CD4-positive, alpha-beta T cell treated with Interleukin-2 at 100 ng/mL for 4 hours (primary cell): ENCODE measurements at regions not wholly inside any gene's neighbourhood (a gene's known extent, or its start where the extent isn't known, plus 50 kb on each side); places are given as distances from the start of the nearest gene placed in this dataset.

Experiments used
- DNase-seq: peaks from one replicate; pipeline ENCODE4 v3.0.0-alpha.2; 2020; ENCODE audit warnings: low spot score

DNA sequence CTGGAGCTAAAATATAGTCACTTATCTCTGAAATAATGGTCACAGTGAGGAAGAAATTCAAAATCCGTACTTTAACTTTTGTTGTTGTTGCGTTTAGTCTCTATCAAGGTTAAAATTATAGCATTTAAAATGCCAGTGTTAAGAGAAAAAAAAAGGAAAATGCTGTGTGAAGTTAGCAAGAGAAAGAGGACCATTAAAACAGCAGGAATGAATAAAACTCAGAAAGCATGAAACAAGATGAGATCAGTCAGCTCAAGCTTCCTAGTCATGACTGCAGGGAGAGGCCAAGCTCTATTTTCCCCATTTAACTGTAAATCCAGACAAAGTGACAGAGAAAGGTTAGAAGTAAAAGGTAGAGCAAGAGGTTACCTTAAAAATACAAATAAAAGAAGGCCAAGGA, 281.7 kb upstream of the ATP5MC3 start:
- DNase-seq: no peak

DNA sequence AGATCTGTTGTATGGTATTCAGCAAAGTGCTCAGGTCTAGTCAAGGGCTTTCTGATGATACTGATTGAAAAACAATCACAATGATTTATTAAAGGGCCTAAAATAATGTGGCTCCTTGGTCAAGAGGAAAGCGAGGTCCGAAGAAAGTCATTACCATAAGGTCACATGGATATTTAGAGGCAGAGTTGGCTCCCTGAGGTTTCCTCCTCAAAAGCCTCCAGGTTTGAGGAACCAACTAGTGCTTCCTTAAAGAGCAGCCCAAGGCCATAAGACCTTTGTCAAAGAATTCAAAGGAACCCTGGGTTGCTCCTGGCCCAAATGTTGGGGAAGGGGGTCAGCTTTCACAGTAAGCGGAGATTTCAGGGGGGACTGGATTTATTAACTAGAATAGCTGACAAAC, 280.7 kb upstream of the ATP5MC3 start:
- DNase-seq: no peak

DNA sequence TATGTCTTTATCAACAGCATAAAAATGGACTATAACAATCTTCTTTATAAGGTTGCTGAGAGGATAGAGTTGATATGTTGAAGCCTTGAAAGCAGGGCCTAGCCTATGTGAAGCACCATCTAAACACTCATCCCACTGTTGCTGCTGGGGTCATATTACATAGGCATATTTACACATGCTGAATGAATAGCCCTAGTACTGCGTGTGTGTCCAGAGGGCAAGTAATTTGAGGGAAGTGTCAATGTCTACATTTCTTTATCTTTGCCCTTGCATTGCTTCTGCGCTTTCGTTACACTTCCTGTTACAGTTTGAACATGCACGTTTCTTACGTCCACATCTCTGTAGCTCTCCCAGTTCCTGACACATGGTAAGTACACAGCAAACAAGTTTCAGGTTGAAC, 280.3 kb upstream of the ATP5MC3 start:
- DNase-seq: no peak

DNA sequence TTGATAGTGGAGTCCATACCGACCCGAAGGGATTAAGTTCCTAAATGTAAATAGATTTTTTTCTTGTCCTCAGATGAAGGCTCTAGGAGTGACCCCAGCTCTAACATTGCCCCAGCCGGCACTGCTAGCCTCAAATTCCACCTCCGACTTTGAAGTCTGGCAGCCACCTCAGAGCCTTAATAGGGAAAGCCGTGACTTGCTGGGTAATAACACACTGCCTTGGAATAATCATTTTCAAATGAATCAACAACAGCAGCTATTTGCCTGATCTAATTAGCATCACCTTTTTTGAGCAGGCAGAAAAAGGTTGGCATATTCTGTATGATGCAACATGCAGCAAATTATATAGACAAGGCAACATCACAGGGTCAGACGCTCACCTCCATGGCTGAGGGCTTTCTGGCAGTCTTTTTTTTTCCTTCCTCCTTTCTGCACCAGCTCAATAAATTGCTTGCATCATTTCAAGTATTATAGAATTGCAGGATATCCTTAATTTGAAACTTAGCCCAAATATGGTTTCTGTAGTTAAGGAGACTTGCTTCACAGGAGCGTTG, 276.5 kb upstream of the ATP5MC3 start:
- DNase-seq: no peak

DNA sequence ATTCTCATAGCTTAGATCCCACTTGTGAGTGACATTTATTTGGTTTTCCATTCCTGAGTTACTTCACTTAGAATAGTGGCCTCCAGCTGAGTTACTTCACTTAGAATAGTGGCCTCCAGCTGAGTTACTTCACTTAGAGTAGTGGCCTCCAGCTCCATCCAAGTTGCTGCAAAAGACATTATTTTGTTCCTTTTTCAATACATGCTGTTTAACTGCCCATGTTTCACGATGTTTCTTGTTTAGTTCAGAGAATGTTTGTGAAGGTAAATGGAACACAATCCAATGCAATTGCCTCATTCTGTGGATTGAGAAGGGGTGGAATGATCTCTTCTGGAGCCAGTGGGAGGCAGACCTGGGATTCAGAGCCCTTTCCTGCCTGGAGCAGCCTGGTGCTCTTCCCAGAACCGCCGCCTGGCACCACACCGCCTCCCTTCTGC, 273.5 kb upstream of the ATP5MC3 start:
- DNase-seq: no peak

DNA sequence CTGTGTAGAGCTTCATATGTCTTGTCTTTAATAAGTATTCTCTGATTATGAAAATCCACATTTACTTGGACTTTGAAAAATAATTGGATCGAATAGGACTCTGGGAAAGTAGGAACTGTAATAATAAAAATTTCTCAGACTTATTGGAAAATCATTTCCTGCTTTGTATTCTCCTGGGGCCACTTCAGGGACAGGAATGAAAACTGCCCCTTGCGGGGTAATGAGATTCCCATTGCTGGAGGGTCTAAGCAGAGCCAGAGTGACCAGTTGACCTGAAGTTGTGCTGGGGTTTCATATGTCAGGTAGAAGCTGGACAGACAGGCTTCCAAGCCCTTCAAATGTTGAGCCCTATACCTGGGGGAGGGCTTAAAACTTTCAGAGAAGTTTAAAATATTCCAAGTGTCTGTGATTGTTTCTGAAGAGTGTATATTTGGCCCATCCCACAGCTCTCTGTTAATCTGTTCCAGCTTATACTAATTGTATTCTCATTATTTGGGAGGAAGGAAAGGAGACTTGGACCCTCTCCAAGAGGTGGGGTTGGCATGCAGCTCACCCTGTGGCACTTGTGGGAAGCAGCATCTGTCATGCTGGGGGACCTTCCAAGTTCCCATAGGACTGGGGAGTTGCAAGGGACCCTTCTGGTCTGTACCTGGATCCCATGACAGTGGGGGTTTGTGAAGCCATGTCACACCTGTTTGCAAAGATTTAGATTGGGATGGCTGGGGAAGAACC, 268.7 kb upstream of the ATP5MC3 start:
- no peak for DNase-seq

DNA sequence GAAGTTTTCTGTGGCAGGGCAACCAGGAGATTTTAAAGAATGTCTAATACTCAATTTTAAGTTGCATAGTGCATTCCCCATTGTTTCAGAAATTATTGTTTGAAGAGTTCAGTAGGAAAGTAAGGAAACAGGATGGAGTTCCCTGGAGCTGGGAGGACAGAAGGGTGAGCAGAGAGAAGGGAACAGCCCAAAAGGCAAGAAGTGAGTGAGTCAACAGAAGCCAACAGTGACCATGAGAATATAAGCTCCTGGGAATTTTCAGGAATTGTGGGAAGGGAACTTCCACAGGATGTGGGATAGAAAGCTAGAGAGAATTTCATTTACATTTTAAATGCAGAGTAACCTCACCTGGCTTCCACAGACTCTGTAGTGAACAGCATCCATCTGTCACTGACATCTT, 268.1 kb upstream of the ATP5MC3 start:
- DNase-seq: no peak

DNA sequence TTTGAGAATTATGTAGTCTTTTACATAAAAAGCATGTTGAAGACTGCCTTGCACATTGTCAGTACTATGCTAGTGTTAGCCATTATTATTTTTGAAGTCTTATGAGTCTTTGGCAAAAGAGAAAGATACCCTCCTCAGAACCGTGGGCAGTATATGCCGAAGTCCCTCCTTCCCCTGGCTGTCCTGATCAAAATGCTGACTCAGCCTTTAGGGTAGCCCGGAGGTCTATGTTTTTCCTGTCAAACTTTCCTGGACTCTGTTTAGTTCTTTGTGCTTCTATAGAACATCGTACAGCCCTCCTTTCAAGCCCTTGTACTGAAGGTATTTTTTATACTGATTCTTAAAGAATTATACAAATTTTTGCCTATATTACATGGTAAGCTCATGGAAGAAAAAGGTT, 264.7 kb upstream of the ATP5MC3 start:
- no peak for DNase-seq

DNA sequence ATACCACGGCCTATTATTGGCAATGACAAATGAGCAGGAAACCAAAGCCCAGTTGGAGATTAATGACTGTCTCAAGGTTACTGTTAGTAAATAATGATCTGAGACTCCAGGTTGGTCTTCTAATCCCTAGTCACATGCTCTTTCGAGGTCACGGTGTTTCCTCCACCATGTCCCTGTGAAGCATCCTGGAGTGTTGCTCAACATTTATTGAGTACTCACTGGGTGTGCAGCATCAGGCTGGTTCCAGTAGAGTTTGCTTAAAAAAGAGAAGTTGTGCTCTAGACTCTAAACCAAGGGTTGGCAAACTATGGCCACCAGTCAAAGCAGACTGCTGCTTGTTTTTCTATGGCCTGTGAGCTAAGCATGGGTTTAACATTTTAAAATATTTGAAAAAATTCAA, 263.8 kb upstream of the ATP5MC3 start:
- no peak for DNase-seq

DNA sequence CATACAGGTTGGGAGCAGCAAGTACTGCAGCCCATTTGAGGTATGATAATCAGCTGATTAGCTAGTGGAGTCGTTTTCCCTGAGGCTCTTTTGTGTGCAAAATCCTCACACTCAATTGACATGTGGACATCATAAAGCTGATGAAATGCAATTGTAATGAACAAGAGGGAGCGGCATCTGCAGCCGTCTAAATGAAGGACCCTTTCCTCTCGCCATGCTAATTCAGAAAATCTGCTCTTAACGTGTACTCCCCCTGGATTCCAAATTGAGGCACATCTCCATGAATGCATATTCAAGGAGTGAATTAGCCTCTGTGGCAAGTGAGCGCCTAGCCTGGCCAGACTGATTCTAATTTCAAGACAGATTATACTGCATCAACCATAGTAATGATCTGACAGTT, 260.9 kb upstream of the ATP5MC3 start:
- DNase-seq: no peak

DNA sequence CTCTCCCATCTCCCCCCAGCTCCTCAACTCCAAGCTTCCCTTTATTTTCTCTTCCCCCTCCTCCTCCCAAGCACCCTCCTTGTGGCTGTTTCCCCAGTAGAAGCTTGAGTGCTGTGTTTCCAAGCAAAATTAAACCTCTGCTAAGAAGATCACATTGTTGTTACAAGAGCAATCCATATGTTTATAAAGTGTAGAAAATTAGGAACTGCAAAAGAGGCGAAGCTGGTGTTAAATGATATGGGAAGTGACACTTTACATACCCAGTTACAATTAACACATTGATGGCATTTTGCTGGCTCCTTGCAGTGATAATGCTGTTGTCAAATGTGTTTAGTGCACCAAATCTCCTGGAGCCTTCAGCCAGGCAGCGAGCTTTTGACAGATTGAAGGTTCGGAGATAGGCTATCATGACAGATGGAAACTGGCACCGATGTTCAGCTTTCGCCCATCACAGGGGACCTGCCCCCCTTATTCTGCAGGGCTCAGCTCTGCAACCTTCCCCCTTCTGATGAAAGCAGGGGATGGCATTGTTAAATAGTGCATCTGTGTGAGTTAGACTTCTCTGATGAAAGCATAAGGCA, 259.8 kb upstream of the ATP5MC3 start:
- DNase-seq: no peak

DNA sequence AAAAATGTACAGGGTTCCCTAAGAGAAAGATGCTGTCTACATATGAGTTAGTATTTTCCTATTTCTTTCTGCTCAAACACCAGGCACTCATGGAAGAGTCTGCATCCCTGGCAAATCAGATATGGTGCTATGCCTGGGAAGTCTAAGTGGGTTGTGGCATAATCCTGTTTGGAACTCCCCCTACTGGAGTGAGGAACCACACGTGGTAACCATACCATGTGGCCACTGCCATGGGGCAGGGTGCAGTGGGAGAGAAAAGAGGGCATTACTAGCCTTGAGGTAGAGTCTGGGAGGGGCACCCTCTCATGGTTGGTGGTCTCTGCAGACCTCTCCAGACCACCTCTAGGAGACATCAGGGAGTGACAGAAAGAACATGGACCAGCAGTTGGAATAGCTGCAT, 257.9 kb upstream of the ATP5MC3 start:
- no peak for DNase-seq

DNA sequence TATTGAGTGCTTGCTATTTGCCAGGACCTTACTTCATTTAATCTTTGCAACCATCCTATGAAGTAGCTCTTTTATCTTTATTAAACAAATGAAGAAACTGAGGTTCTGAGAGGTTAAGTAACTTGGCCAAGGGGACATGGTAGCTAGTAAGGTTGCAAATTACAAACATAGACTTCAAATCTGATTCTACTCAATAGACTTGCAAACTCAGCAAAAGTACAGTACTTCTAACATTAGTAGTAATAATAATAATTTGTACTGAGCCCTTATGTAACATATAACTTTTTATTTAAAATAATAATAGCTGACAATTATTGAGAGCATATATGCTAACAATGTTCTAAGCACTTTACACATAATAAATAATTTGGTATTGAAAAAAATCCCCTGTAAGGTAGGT, 255.7 kb upstream of the ATP5MC3 start:
- no peak for DNase-seq

DNA sequence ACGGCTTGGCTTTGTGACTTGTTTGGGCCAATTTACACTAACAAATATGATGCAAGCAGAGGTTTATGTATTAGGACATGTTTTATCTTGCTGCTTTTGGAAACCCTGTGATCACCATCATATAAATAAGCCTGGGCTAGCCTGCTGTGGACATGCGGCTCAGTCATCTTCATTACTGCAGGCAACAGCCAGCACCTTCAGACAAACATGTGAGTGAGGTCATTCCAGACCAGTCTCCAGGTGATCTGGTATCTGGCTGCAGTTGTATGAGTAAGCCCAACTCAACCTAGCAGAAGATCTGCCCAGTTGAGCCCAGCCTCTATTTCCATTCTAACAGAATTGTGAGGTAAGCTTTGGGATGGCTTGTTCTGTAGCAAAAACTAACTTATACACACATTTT, 254.6 kb upstream of the ATP5MC3 start:
- DNase-seq: no peak

DNA sequence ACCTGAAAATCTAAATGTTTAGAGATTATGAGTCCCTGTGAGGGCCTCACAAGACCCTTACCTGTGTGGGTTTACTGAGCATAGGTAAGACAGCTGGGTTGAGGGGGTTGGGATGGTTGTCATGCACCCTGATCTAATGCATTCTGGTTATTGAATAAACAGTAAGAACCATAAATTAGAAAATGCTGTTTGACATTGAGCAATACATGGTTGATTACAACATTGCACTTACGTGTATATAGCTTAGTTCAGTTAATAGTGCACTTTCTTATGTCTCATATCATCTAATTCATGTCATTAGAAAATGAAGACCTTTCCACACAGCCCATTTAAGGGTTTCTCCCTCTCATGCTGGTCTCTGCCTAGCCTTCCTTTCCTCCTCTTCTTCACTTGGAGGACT, 253.5 kb upstream of the ATP5MC3 start:
- no peak for DNase-seq

DNA sequence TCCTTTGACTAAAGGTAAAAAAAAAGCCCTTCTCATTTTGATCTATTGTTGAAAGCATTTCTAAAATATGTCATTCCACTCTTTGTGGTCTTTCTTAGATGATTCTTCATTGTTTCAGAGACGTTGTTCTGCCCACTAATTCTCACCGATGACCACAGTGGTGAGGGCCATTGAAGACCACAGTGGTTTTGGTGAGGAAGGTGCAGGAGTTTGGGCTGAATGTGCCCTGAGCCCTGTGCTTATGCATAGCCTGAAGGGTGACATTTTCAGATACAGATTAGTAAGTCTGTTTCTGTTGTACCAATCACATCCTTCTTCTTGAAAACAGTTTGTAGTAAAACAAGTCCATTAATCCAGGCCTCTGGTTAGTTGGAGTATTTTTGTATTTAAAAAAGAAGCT, 251.3 kb upstream of the ATP5MC3 start:
- DNase-seq: no peak

DNA sequence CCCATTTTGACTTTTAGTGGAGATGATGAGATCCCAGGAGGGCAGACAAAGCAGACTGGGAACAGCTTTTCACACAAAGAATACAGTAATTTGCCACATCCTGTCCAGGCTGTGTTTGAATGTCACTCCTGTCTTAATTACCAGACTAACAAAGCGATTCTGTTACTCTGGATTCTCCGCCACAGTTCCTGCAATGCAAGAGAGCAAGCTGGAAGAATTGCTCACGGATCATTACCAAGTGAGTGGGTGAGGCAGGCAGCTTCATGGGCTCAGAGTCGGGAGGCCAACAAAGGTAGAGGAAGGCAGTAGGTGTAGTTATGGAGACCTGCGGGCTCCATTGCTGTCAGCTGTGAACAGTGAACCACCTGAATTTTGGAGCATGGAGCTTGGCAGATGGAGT, 250.5 kb upstream of the ATP5MC3 start:
- no peak for DNase-seq

DNA sequence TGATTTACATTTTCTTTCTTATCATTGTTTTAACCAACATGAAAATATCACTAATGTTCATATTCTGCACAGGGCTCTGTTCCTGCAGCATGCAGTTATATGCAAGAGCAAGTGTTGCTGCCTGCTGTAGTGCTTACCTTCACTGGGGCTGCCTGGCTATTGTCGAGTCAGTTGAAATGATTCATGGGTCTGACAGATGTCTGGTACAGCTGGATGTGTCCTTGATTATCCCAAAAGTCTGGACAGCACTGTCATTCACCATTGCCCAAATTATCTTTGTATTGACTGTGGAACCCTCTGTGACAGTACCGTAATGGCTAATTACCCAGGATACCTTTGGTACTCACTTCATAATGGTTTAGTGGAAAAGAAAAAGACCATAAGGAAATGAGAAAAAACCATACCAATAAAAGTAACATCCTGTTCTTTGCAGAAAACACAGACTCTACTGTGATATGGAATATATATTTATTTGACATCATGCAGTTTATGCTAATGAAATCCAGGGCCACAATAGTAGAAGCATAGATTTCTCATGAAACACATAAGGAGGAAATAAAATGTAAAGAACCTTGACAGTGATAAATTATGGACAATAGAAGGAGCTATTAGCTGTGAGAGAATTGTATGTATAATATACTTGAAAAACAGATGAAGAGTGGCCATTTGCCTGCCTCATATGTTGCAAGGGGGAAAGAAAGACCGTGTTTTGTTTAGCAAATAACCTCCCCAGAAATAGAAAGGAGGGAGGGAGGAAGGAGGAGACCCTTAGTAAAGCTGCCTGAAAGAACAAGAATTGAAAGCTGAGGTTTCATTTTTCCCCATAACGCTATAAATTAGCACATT, 249.8 kb upstream of the ATP5MC3 start:
- no peak for DNase-seq

DNA sequence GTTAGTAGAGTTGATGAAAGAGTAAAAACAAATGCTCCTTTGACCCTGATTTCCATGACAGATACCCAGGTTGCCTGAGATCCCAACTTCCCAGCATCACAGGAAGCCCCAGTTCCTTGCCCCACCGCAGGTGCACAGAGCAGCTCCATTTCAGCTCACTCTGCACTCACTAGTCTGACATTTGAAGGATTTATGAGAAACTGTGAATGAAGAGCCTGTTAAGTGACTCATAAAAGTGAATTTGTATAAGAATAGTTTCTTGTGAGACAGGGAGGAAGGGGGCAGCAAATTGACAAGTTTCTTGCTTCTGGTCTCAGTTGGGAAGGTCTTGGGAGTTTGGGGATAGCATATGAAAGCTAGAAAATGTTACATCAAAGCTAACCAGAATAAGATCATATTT, 248.7 kb upstream of the ATP5MC3 start:
- DNase-seq: no peak

DNA sequence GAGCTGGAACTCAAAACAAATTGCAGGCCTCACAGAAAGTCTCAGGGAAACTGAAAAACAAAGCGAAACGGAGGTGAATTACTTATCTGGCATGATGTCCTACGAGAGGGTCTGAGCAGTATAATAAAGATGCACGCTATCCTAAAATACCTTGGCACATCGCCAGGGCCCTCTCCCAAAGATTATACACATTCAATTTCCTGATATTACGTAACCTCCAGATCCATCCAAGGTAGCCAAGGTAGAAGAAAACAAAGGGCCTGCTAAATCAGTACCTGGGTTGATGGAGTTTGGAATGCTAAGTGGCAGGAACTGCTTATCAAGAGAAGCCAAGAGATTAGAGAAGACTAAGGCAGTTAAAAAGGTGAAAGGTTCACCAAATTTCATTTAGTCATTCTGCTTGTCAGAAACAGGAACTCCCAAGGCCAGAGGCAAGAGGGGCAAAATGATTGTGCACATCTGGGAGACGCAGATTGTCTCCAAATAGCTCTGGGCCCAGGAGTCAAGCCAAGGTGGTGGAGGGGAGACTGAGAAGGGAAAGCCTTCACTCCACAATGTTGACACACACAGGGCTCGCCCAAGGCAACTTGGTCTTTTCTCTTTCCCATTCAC, 236.8 kb upstream of the ATP5MC3 start:
- DNase-seq: no peak

DNA sequence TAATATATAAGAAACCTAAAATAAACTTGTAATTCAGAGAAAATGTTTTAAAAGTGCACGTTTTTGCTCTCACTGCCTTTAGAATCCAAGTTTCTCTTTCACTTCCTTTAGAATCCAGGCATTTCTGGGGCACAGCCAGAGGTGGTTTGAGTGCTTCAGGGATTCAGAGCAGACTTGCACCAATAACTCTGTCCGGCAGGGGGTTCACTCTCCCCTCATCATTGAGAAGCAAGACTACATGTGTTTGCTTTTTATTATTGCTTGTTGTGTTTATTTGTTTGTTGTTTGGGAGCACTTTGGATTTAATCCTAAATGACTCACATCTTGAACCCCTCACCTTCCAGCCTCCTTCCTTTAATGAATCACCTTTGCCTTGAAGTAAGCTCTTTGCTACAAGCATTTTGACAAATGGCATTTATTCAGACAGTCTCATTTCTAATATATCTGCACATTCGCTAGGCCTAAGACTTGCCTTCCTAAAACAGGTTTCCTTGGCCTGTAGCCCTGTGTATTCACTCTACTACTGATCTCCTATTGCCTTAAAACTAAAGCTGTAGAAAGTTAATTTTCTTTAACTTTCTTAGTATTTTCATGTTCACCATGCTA, 233.5 kb upstream of the ATP5MC3 start:
- DNase-seq: no peak
